HG03432 (cell line): ENCODE measurements at regions not wholly inside any gene's neighbourhood (a gene's known extent, or its start where the extent isn't known, plus 50 kb on each side); places are given as distances from the start of the nearest gene placed in this dataset.
"Not testable (repeated sequence)": the region's sequence is repeated elsewhere in the genome, so short reads cannot be mapped to it uniquely, and the experiment has no call there.

Experiments used
- ATAC-seq: cut with Tn5 transposase; IDR thresholded peaks from one replicate; pipeline ENCODE4 v1.9.1; 2021; ENCODE audit warnings: mild to moderate bottlenecking, moderate library complexity; ENCODE audit not compliant: unreplicated experiment

DNA sequence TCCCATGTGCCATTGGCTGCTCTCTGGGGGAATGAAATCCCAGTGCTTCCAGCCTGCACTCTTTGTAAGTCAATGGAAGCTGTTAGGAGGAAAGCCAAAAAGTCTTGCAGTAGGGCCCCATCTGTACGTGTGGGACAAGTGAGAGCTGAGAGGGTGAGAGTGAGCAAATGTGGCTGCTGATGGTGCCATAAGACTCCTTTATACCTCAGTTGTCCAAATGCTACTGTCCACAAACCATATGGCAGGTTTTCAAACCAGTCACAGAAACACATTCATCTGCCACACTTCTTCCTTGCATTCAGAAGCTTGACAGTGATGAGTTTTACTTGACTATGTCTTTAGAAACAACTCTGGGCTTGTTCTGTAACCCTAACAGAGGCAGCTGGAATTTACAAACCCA lies 543.8 kb downstream of the CSNK1G3 start:
- ATAC-seq = no peak

DNA sequence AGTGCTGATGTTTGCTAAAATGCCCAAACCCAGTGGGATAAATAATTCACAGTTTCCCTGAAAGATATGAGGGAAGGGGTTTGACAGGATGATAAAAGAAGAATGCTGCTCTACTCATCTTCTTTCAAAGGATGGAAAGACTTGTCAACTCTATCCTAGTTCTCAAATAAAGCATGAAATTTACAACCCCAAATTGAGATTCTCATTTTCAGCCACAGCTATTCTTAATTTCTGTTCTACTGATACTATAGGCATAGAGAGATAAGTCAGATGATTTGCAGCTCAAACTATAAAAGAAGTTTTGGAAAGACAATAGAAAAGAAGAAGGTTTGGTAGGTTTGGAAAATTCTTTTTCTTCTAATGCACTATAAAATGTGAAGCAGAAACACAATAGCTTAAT lies 542.6 kb downstream of the CSNK1G3 start:
- ATAC-seq = peak; percentile 50

DNA sequence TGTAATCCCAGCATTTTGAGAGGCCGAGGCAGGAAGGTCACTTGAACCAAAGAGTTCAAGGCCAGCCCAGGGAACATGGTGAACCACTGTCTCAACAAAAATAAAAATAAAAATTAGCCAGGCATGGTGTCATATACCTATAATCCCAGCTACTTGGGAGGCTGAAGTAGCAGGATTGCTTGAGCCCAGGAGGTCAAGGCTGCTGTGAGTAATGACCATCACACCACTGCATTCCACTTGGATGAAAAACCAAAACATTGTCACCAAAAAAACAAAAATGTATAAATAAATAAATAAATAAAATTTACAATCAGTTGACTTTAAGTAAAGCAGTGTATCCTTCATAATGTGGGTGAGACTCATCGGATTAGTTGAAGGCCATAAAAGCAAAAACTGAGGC lies 541.4 kb downstream of the CSNK1G3 start:
- no peak for ATAC-seq

DNA sequence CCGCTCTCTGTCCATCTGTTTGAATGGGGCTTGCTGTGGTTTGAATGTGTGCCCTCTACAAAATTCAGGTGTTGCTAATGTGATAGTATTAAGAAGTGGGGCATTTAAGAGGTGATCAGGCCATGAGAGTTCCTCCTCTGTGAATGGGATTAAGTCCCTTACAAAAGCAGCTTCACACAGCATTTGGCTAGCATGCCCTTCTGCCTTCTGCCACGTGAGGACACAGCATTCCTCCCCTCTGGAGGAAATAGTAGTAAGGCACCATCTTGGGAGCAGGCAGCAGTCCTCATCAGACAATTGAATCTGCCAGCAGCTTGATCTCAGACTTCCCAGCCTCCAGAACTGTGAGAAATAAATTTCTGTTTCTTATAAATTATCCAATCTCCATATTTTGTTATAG lies 540.2 kb downstream of the CSNK1G3 start:
- ATAC-seq = no peak

DNA sequence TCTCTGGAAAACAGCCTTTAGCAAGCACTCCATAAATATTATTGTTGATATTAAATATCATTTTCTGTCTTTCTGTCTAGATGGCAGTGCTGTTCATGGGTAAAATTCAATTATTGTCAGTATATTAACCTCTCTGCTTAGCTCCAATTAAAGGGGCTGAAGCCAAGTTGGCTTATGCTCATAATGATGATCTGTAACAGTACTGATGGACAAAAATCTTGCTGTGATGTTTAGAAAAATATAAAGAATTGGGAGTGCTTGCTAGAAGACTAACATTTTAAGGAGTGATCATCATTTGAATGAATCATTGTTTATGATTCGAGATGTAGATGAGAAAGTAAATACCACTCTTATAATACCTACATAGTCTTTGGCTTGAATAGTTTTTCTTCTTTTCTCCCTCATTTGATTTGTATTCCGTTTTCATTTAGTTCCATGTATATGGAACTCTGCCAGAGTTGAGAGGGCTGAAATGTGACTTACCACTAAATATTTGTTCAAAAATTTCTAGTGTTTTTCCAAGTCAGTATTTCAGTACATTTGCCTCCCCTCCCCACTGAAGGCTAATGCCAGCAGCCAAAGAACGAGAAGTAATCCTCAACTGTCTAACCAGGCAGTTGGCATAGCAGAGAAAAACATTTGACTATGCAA lies 538.3 kb downstream of the CSNK1G3 start:
- ATAC-seq = no peak

DNA sequence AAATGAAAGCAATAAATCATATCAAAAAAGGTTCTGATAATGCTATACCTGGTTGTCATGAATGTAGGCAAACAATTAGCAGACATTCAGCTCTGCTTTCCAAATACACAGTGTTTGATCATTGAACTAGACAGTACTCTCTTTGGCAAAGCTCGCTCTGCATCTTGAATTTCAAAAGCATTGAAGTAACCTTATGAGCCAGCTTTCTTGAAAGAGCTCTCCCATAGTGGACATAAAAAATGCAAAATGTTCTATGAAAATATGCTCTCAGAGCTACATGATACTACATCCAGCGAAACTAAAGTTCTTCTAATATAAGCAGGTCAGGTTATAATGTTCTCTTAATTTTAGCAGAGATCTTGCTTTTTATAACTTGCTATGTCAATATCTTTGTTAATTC lies 533.4 kb downstream of the CSNK1G3 start:
- no peak for ATAC-seq

DNA sequence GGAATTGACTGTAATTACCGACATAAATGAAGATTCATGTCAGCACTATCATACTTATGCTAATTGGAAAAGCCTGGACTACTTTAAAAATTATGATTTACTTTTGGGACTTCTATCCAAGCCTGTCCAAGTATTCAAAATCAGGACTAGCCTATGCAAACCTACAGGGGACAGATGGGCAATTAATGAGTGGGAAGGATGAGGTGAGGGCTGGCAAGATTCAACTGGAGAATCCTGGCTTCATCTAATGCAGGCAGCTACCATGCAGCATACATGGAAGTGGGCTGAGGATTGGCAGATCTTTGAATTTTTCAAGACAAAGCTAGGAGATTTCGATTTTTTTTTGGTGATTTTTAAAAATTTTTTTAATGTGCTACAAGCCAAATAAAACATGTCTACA lies 532.6 kb downstream of the CSNK1G3 start:
- ATAC-seq = no peak

DNA sequence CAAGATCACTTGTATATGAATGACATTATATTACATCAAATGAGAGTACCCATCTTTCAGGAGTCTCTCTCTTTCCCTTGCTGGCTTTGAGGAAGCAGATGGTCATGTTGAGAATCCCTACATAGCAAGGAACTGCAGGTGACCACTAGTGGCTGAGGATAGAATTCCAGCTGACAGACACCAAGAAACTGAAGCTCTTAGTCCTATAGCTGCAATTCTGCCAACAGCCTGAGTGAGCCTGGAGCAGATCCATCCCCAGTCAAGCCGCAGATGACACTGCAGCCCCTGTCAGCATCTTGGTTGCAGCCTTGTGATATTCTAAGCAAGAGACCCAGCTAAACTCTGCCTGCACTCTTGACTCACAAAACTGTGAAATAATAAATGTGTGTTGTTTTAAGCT lies 531.5 kb downstream of the CSNK1G3 start:
- no peak for ATAC-seq

DNA sequence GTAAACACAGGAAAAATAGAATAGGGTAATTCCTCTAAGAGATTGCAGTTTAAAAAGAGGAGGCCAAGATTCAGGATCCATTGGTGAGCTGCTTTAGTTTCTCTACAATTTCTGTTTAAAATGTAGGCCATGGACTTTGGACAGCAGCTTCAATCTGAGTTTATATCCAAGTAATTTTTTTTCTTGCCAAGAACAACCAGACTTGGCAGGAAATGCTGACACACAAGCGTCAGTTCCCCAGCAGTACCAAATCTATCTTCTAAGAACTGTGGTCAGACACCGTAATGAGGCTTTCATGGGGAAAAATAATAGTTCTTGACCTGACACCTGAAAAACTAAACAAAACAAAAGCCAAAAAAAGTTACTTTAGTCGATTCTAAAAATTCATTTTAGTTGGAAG lies 528.8 kb downstream of the CSNK1G3 start:
- ATAC-seq = no peak

DNA sequence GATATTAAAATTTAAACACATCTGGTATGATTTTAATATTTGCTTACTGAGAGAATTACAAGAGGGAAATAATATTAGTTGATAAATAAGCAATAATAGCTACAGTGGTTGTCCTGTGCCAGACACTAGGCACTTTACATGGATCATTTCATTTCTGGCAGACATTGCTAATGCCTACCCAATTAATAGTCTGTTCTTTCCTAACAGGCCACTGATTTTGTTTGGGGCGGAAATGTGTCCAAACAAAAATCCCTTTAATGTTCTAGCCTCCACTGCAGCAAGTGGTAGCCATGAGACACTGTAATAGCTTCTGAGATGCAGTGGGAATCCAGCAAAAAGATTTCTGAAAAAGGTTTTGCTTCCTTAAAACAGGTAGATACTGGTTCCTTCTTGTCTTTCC lies 527.4 kb downstream of the CSNK1G3 start:
- no peak for ATAC-seq

DNA sequence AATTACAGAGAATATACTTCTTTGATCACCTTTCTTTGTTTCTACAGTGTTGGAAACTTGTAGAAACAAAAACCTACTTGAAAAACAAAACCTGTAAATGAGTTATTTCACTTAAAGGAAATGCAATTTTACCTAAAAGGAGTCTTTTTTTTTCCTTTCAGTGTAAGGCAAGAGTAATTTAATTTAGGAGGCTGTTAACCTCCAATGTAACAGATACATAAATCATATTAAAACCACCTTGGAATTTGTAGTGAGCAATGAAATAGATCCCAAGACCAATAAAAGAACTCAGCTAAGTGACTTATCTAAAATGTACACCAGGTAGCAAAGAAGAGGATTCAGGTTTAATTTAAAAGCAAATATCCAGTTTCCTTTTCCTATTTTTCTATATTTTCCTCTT lies 524.8 kb downstream of the CSNK1G3 start:
- no peak for ATAC-seq

DNA sequence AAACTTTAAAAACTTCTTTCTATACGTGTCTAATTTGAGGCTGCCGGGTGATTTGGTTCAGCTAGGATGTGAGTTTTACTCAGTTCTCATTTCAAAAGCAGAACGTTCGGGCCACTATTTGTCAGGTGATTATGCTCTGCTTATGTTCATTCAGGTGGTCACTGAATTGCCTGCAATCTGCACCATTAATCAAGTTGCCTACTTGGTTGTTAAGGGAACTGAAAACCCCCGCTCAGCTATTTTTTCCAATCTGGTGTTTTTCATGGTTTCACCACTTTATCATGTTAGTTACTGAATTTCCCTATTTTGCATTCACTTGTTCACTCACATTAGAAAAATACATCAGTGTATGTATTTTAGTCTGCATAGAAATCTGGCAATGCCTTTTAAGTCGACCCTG lies 523.0 kb downstream of the CSNK1G3 start:
- peak; percentile 99 for ATAC-seq

DNA sequence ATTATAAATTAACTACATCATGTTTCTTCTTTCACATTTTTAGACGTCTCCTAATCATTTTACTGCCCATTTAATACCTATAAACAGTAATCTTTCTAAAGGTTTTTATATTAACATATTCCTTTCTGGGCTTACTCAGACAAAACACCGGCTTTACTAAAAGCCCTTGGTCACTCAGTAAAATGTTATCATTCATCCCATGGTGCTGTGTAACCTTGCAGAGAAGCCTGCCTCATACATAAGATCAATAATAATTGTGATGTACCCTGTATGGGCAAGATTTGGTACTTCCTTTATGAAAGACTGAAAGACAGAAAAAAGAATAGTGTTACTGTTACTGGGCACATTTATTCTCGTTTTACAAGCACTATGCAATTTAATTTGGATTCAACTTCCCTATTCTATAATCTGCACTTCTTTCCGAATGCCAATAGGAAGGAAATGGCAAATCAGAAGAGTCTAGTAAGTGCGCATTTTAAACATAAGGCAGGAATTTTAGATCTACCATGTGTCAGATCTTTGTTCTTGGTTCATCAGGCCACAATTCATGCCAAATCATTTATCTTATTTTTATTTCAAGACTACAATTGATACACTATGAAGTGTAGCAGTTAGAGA lies 522.2 kb downstream of the CSNK1G3 start:
- no peak for ATAC-seq

DNA sequence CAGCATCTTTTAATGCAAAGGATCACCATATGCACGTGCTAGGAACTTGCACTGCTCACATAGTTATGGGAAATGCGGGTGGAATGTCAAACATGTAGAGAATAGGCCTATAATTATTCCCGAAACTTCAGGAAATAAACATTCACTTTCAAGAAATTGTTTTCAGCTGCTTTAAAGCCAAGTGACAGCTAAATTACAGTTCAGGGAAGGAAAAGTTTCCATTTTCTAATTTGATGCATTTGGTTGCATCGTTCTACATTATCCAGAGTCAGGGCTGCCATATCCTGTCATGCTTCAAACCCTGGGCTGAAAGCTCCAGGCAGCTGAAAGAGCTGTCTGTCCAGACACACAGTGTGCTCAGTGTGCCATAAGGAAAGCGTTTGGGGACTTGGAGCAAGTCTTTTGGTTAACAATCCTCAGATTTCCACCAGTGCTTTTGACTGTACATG lies 518.1 kb downstream of the CSNK1G3 start:
- ATAC-seq = no peak

DNA sequence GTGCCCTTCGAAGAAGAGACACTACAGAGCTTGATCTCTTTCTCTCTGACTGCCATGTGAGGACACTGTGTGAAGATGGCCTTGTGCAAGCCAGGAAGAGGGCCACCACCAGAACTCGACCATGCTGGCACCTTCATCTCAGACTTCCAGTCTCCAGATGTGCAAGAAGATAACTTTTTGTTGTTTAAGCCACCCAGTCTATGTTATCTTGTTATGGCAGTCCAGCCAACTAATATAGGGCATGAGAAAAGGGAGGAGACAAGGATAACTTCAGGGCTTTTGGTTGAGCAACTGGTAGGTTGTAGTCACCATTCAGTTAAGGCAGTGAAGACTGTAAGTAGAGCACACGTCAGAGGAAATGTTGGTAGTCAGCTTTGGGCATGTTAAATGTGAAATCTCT lies 515.5 kb downstream of the CSNK1G3 start:
- ATAC-seq = no peak

DNA sequence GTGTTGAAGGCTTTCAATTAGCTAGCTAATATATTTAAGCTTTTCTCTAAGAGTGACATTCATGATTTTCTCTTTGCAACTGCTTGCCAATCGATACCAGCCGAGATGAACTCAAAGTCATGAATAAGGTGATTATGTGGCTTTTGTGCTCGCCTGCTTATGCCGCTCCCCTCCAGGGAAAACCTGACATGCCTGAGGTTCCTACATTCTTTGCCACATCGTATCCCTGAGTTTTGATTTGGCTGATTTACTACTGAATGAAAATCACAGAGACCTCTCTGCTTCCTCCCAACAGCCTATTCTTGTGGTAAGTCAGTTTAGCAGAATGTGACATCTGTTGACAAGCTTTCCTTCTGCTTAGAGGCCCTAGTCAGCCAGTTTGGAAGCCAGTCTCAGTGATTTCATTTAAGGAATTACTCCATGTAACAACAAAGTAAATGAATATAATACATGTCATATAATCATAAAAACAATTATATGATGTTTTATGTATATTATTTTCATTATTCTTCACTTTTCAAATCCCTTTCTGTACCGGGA lies 513.4 kb downstream of the CSNK1G3 start:
- ATAC-seq = no peak

DNA sequence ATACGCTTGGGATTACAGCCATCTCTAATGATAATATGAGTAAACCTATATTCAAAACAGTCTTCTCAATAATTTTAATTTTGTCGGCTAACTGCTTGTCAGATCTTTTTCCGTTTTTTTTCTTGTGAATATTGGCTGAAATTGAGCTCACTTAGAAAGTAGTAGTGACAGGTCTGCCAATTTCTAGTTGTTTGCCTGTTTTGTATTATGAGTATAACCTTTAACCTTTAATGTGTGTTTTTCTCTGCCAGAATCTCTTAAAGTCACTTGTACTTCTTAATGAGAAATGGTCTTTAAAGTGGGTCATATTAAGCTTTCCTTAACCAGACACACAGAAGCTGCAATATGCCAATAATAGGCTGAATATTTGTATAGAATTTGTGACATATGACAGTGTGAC lies 511.0 kb downstream of the CSNK1G3 start:
- ATAC-seq = no peak

DNA sequence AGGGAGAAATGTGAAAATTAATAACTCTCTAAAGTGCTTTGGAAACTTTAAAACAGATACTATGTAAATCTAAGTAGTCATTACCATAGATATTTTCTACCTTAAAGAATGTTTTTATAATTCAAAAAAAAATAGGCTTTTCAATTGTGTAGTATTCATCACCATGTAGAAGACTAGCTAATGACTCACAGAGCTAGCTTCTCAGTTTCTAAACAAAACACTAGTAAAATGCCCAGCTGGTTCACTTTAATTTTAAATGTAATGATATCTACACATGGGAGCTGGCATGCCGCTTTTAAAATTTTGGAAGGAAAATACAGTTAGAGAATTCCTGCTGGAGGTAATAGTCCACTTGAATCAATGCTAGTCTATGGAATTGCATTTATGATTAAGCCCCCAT lies 509.8 kb downstream of the CSNK1G3 start:
- no peak for ATAC-seq

DNA sequence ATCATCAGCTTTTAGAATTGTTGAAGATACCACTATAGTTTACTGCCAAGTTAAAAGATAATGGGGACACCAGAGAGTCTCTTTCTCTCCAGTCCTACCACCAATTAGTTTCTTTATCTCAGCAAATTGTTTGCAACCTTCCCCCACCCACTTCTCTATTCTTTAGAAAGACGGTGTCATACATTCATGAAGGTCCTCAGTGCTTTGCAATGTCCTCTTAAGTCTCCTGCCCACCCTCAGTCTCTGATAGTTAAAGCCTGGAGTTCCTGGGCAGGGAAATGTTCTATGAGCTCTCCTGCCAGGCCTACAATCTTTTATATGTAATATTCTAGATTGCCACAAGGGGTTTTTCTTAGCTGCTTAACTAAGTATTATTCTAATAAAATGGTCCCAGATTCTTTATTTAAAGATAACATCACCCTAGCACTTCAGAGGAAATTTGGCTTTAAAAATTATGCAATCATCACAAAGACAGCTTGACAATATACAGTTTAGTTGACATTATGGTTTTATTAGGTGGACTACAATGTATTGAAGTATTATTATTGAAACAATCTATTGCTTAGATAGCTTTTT lies 509.2 kb downstream of the CSNK1G3 start:
- ATAC-seq = no peak

DNA sequence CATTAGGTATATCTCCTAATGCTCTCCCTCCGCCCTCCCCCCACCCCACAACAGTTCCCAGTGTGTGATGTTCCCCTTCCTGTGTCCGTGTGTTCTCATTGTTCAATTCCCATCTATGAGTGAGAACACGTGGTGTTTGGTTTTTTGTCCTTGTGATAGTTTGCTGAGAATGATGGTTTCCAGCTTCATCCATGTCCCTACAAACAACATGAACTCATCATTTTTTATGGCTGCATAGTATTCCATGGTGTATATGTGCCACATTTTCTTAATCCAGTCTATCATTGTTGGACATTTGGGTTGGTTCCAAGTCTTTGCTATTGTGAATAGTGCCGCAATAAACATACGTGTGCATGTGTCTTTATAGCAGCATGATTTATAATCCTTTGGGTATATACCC lies 505.3 kb downstream of the CSNK1G3 start:
- ATAC-seq = not testable (repeated sequence)

DNA sequence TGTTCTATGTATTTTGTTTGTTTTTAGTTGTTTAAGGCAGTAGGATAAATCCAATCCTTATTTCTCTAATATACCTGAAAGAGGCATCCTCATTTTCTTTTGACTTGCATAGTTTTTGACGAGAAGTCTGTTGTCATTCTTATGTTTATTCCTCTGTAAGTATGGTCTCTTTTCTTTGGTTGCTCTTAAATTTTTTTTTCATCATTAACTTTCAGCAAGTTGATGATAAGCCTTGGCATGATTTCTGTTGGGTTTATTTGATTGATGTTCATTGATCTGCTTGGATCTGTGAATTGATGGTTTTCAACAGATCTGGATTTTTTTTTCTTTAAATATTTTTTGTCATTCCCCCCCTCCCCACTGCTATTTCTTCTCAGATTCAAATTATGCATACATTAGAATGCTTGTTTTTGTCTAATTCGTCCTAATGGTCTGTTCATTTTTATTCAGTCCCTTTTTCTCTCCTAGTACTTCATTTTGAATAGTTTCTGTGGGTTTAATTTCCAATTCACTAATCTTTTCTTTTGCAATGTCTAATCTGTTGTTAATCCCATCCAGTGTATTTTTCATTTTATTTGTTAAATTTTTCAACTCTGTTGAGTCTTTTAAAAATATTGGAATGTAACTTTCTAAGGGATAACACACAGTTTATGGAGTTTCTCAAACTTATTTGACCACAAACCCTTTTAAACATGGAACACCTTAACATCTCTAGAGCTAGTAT lies 495.9 kb downstream of the CSNK1G3 start:
- no peak for ATAC-seq
